ENCODE measurements at regions not wholly inside any gene's neighbourhood (a gene's known extent, or its start where the extent isn't known, plus 50 kb on each side); places are given as distances from the start of the nearest gene placed in this dataset.

DNA sequence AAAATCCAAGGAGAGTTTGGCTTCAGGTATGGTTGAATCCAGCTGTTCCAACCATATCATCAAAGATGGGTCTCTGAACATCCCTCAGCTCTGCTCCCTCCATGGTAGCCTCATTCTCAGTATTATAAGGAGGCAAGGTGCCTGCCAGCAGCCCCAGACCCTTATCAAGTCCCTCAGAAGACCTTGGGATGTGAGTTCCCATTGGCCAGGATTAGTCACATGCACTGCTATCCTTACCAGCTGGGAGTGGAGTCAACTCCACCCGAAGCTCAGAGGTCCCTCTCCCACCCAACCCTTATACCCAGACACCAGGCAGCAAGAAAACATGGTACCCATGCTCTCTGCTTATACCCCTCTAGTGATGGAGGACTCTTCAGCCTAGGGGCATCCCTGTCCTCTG is 153.7 kb upstream of the ZBTB40 start:
- TF ChIP-seq, protein P1, sequence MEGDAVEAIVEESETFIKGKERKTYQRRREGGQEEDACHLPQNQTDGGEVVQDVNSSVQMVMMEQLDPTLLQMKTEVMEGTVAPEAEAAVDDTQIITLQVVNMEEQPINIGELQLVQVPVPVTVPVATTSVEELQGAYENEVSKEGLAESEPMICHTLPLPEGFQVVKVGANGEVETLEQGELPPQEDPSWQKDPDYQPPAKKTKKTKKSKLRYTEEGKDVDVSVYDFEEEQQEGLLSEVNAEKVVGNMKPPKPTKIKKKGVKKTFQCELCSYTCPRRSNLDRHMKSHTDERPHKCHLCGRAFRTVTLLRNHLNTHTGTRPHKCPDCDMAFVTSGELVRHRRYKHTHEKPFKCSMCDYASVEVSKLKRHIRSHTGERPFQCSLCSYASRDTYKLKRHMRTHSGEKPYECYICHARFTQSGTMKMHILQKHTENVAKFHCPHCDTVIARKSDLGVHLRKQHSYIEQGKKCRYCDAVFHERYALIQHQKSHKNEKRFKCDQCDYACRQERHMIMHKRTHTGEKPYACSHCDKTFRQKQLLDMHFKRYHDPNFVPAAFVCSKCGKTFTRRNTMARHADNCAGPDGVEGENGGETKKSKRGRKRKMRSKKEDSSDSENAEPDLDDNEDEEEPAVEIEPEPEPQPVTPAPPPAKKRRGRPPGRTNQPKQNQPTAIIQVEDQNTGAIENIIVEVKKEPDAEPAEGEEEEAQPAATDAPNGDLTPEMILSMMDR (IDR thresholded peaks at IDR 0.05), result no peak
- no peak for TF ChIP-seq POLR2A (IDR thresholded peaks at IDR 0.05)
